ENCODE measurements at regions not wholly inside any gene's neighbourhood (a gene's known extent, or its start where the extent isn't known, plus 50 kb on each side); places are given as distances from the start of the nearest gene placed in this dataset.
"Not testable (repeated sequence)": the region's sequence is repeated elsewhere in the genome, so short reads cannot be mapped to it uniquely, and the experiment has no call there.

DNA sequence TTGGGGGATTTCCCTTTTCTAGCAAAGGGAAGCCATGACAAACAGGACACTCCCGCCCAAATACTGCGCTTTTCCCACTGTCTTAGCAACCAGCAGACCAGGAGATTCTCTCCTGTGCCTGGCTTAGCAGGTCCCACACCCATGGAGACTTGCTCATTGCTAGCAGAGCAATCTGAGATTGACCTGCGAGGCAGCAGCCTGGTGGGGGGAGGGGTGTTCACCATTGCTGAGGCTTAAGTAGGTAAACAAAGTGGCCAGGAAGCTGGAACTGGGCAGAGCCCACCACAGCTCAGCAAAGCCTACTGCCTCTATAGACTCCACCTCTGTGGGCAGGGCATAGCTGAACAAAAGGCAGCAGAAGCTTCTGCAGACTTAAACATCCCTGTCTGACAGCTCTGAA, 279.2 kb downstream of the DEPDC1B start:
- TF ChIP-seq, protein P1, sequence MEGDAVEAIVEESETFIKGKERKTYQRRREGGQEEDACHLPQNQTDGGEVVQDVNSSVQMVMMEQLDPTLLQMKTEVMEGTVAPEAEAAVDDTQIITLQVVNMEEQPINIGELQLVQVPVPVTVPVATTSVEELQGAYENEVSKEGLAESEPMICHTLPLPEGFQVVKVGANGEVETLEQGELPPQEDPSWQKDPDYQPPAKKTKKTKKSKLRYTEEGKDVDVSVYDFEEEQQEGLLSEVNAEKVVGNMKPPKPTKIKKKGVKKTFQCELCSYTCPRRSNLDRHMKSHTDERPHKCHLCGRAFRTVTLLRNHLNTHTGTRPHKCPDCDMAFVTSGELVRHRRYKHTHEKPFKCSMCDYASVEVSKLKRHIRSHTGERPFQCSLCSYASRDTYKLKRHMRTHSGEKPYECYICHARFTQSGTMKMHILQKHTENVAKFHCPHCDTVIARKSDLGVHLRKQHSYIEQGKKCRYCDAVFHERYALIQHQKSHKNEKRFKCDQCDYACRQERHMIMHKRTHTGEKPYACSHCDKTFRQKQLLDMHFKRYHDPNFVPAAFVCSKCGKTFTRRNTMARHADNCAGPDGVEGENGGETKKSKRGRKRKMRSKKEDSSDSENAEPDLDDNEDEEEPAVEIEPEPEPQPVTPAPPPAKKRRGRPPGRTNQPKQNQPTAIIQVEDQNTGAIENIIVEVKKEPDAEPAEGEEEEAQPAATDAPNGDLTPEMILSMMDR (conservative IDR thresholded peaks at IDR 0.05; ENCODE audit: low read length) = not testable (repeated sequence)
- not testable (repeated sequence) for TF ChIP-seq EZH2phosphoT487 (IDR thresholded peaks at IDR 0.05; ENCODE audit: borderline replicate concordance)

All from Loucy (cell line).